A673 (cell line): ENCODE measurements at regions not wholly inside any gene's neighbourhood (a gene's known extent, or its start where the extent isn't known, plus 50 kb on each side); places are given as distances from the start of the nearest gene placed in this dataset.

ENCODE experiments used
- BruUV-seq: library from RNA; stranded (reverse); fragments of 400-500 nt; replicated peaks from 2 replicates; lab custom pipeline; 2021; lab: Mats Ljungman, UMichigan
- CTCF ChIA-PET: fragments of 300-600 bp; sonication (Branson Sonifier 250); formaldehyde crosslinking; loops from one replicate; lab custom pipeline; 2022; ENCODE audit warnings: antibody characterized with exemption; lab: Charles Lee
- POLR2A ChIA-PET: fragments of 300-600 bp; sonication (Branson Sonifier 250); formaldehyde crosslinking; loops from one replicate; lab custom pipeline; 2022; ENCODE audit warnings: antibody characterized with exemption; ENCODE audit not compliant: low non-redundant PET; lab: Charles Lee
- DNase-seq: peaks from one replicate; pipeline ENCODE4 v3.0.0-alpha.2; 2015; ENCODE audit warnings: low spot score
- H3K27ac ChIP-seq: fragments of 200-600 bp; sonication (generic); 2 replicates; pipeline ENCODE4 v1.5.1; 2016; ENCODE audit warnings: mixed run types, low read depth, mild to moderate bottlenecking, mixed read lengths, antibody characterized with exemption, low read length; ENCODE audit not compliant: poor library complexity, severe bottlenecking
- H3K27me3 ChIP-seq: fragments of 200-600 bp; sonication (generic); replicated peaks from 2 replicates; pipeline ENCODE4 v1.6.1; 2017; ENCODE audit warnings: mixed run types, low read depth, mild to moderate bottlenecking, mixed read lengths, antibody characterized with exemption, low read length; ENCODE audit not compliant: insufficient read depth, poor library complexity
- H3K36me3 ChIP-seq: fragments of 200-600 bp; sonication (generic); 2 replicates; pipeline ENCODE4 v1.6.1; 2016; ENCODE audit warnings: mixed run types, mild to moderate bottlenecking, mixed read lengths, antibody characterized with exemption, low read length; ENCODE audit not compliant: insufficient read depth, poor library complexity, severe bottlenecking
- H3K4me1 ChIP-seq: fragments of 200-600 bp; sonication (generic); 2 replicates; pipeline ENCODE4 v1.6.1; 2017; ENCODE audit warnings: mixed run types, mild to moderate bottlenecking, mixed read lengths, antibody characterized with exemption, low read length; ENCODE audit not compliant: insufficient read depth, poor library complexity, severe bottlenecking
- H3K4me3 ChIP-seq: fragments of 200-600 bp; sonication (generic); 2 replicates; pipeline ENCODE4 v1.5.1; 2016; ENCODE audit warnings: low read depth, mixed run types, mild to moderate bottlenecking, mixed read lengths, low read length; ENCODE audit not compliant: poor library complexity, severe bottlenecking
- H3K9me3 ChIP-seq: fragments of 200-600 bp; sonication (generic); 2 replicates; pipeline ENCODE4 v1.6.1; 2016; ENCODE audit warnings: mixed run types, low read depth, mild to moderate bottlenecking, mixed read lengths, antibody characterized with exemption, low read length; ENCODE audit not compliant: poor library complexity, severe bottlenecking
- CTCF ChIP-seq: fragments of 300-800, 200-600 bp; sonication (generic); conservative IDR thresholded peaks from 2 replicates; pipeline ENCODE4 v1.5.1; 2017; ENCODE audit warnings: low read depth, mild to moderate bottlenecking, antibody characterized with exemption, low read length, moderate library complexity, mixed read lengths
- EZH2 ChIP-seq: fragments of 200-600 bp; sonication (generic); IDR thresholded peaks from 2 replicates; pipeline ENCODE4 v1.6.1; 2017; ENCODE audit warnings: borderline replicate concordance, low read depth, mild to moderate bottlenecking, mixed read lengths, antibody characterized with exemption, low read length; ENCODE audit not compliant: poor library complexity, severe bottlenecking
- intact Hi-C: fragments of 100-400 bp; cut with micrococcal nuclease; formaldehyde crosslinking; loops from one replicate; pipeline ENCODE4 v1.10.0; 2022; ENCODE audit not compliant: unreplicated experiment

- TF ChIP-seq CTCF (no peak), EZH2 (no peak)
- H3K4me1 ChIP-seq = no peaks in the 10 kb centered on the region
- H3K27me3 ChIP-seq = no peaks in the 10 kb centered on the region
- intact Hi-C loops = no loop called here
- no peak overlapping the region for H3K4me3 ChIP-seq
- DNase-seq = no peak
- no peaks in the 10 kb centered on the region for H3K9me3 ChIP-seq
- H3K27ac ChIP-seq = no peak overlapping the region
- CTCF ChIA-PET = no interaction called here
- H3K36me3 ChIP-seq = no peaks in the 10 kb centered on the region
- no TSS peak for BruUV-seq
- POLR2A ChIA-PET = no interaction called here
Observed at GRCh38 chr10:27413387-27413786, 90.7 kb upstream of the RAB18 start.

- ChIA-PET POLR2A (no interaction called here), CTCF (no interaction called here)
- TF ChIP-seq CTCF (no peak), EZH2 (no peak)
- DNase-seq = no peak
- no peak overlapping the region for H3K4me3 ChIP-seq
- no peaks in the 10 kb centered on the region for H3K36me3 ChIP-seq
- intact Hi-C loops = no loop called here
- no peaks in the 10 kb centered on the region for H3K27me3 ChIP-seq
- no TSS peak for BruUV-seq
- no peaks in the 10 kb centered on the region for H3K9me3 ChIP-seq
- no peaks in the 10 kb centered on the region for H3K4me1 ChIP-seq
- no peak overlapping the region for H3K27ac ChIP-seq
Observed at GRCh38 chr10:27410153-27410552, 94.0 kb upstream of the RAB18 start.

GRCh38 chr10:27407271-27407670 lies 96.8 kb upstream of the RAB18 start:
- no TSS peak for BruUV-seq
- Histone ChIP-seq H3K36me3 (no peaks in the 10 kb centered on the region), H3K4me1 (no peaks in the 10 kb centered on the region), H3K27me3 (no peaks in the 10 kb centered on the region), H3K27ac (no peak overlapping the region), H3K9me3 (no peaks in the 10 kb centered on the region), H3K4me3 (no peak overlapping the region)
- no peak for DNase-seq
- TF ChIP-seq CTCF (no peak), EZH2 (no peak)
- intact Hi-C loops = no loop called here
- POLR2A ChIA-PET = no interaction called here
- CTCF ChIA-PET = no interaction called here
